CD4-positive, alpha-beta memory T cell (primary cell): ENCODE measurements at regions not wholly inside any gene's neighbourhood (a gene's known extent, or its start where the extent isn't known, plus 50 kb on each side); places are given as distances from the start of the nearest gene placed in this dataset.

Experiments used
- CTCF ChIA-PET: fragments of 350-600 bp; sonication (Branson Sonifier 250); formaldehyde crosslinking; loops from one replicate; lab custom pipeline; 2021; ENCODE audit warnings: inconsistent platforms; ENCODE audit not compliant: partially characterized antibody; lab: Charles Lee
- POLR2A ChIA-PET: fragments of 350-600 bp; sonication (Branson Sonifier 250); formaldehyde crosslinking; loops from one replicate; lab custom pipeline; 2021; ENCODE audit not compliant: partially characterized antibody; lab: Charles Lee
- DNase-seq, 5 donors: peaks; one replicate each; pipeline versions ENCODE4 v3.0.0 to v3.0.0-alpha.2; 2020 to 2022; ENCODE audit warnings: mixed read lengths in 1 of 5
- H3K27ac ChIP-seq: one replicate; pipeline ENCODE4 v1.7.0; 2013; ENCODE audit warnings: low read depth, low read length
- H3K27me3 ChIP-seq: 2 replicates; pipeline ENCODE4 v1.7.0; 2013; ENCODE audit warnings: mild to moderate bottlenecking, low read length, moderate library complexity; ENCODE audit not compliant: insufficient read depth
- H3K36me3 ChIP-seq: 2 replicates; pipeline ENCODE4 v1.7.0; 2013; ENCODE audit warnings: mild to moderate bottlenecking, low read length, moderate library complexity; ENCODE audit not compliant: insufficient read depth
- H3K4me1 ChIP-seq: 2 replicates; pipeline ENCODE4 v1.7.0; 2013; ENCODE audit warnings: mild to moderate bottlenecking, low read length, moderate library complexity; ENCODE audit not compliant: insufficient read depth
- H3K4me3 ChIP-seq, 2 donors: one replicate each; pipeline ENCODE4 v1.7.0; 2013; ENCODE audit warnings: low read length in 2 of 2, mild to moderate bottlenecking in 1 of 2
- H3K9me3 ChIP-seq, 2 donors: one replicate each; pipeline ENCODE4 v1.7.0; 2013; ENCODE audit warnings: low read length in 2 of 2, control low read depth in 1 of 2; ENCODE audit not compliant: control insufficient read depth in 1 of 2
- H3K27ac Mint-ChIP-seq, 7 donors: one replicate each; pipeline ENCODE4 v1.8.0; 2020 to 2021; ENCODE audit warnings: mixed read lengths in 7 of 7, mild to moderate bottlenecking in 6 of 7, inconsistent platforms in 3 of 7, moderate library complexity in 3 of 7
- H3K27me3 Mint-ChIP-seq, 2 donors: one replicate each; pipeline ENCODE4 v1.8.0; 2020 to 2021; ENCODE audit warnings: mixed read lengths in 2 of 2
- H3K36me3 Mint-ChIP-seq, 2 donors: one replicate each; pipeline ENCODE4 v1.8.0; 2020 to 2021; ENCODE audit warnings: mixed read lengths in 2 of 2, inconsistent platforms in 1 of 2, mild to moderate bottlenecking in 1 of 2
- H3K4me1 Mint-ChIP-seq, 4 donors: one replicate each; pipeline ENCODE4 v1.8.0; 2020 to 2021; ENCODE audit warnings: mixed read lengths in 4 of 4, mild to moderate bottlenecking in 1 of 4
- H3K4me3 Mint-ChIP-seq, 8 donors: one replicate each; pipeline ENCODE4 v1.8.0; 2020 to 2021; ENCODE audit warnings: mixed read lengths in 8 of 8, mild to moderate bottlenecking in 7 of 8, moderate library complexity in 6 of 8, inconsistent platforms in 3 of 8
- H3K9me3 Mint-ChIP-seq, 8 donors: one replicate each; pipeline ENCODE4 v1.8.0; 2020 to 2021; ENCODE audit warnings: mixed read lengths in 8 of 8, mild to moderate bottlenecking in 5 of 8, inconsistent platforms in 3 of 8, moderate library complexity in 1 of 8
- intact Hi-C: fragments of 100-400 bp; cut with micrococcal nuclease; formaldehyde crosslinking; loops from one replicate; pipeline ENCODE4 v1.15.1; 2023

- Mint-ChIP-seq H3K36me3 (no peaks in the 10 kb centered on the region), H3K4me3 (peak overlapping the region in 7 of 8 donors; percentile 88 to 94 (median 92)), H3K27me3 (no peaks in the 10 kb centered on the region), H3K9me3 (peaks cover 0 to 9% (median 4%) of the 10 kb centered on the region in 8 donors), H3K4me1 (peaks cover 23 to 37% (median 27%) of the 10 kb centered on the region in 4 donors), H3K27ac (peak overlapping the region; percentile 86 to 95 (median 90))
- no peak for DNase-seq
- H3K4me1 ChIP-seq, result peaks cover 29% of the 10 kb centered on the region
- H3K4me3 ChIP-seq, result peak overlapping the region in 1 of 2 donors; percentile 50
- H3K9me3 ChIP-seq, result no peaks in the 10 kb centered on the region
- ChIA-PET POLR2A (interaction anchor here (1.0 to 2.0 kb wide), 4 partner anchors 35 to 70 kb away, joined by 3 to 11 read pairs (median 4); no protein-coding TSS in a partner anchor), CTCF (interaction anchor here (0.8 kb wide), 1 partner anchor 46 kb away, joined by 3 read pairs; no protein-coding TSS in a partner anchor)
- no peaks in the 10 kb centered on the region for H3K27me3 ChIP-seq
- H3K27ac ChIP-seq, result peak overlapping the region; percentile 72
- no peaks in the 10 kb centered on the region for H3K36me3 ChIP-seq
- intact Hi-C loops, result loop anchor here (2.0 to 5.0 kb wide), 2 partner anchors 48 to 69 kb away; no protein-coding TSS in a partner anchor
Measured at GRCh38 chrX:148380107-148380506, 120.3 kb upstream of the AFF2 start.

GRCh38 chrX:148380650-148381561 lies 119.5 kb upstream of the AFF2 start:
- Mint-ChIP-seq H3K4me1 (peaks cover 23 to 37% (median 27%) of the 10 kb centered on the region in 4 donors), H3K4me3 (peak overlapping the region; percentile 85 to 94 (median 90)), H3K27me3 (no peaks in the 10 kb centered on the region), H3K27ac (peak overlapping the region; percentile 89 to 95 (median 94)), H3K36me3 (no peaks in the 10 kb centered on the region), H3K9me3 (peaks cover 0 to 7% (median 4%) of the 10 kb centered on the region in 8 donors)
- Histone ChIP-seq H3K36me3 (no peaks in the 10 kb centered on the region), H3K4me1 (peaks cover 29% of the 10 kb centered on the region), H3K4me3 (peak overlapping the region; percentile 17 to 50), H3K27me3 (no peaks in the 10 kb centered on the region), H3K9me3 (no peaks in the 10 kb centered on the region), H3K27ac (peak overlapping the region; percentile 72)
- ChIA-PET POLR2A (interaction anchor here (1.0 to 2.0 kb wide), 5 partner anchors 36 to 1160 kb away, joined by 3 to 11 read pairs (median 3); partner anchors contain the start of gene EOLA1), CTCF (interaction anchor here (0.8 to 1.5 kb wide), 2 partner anchors 8 to 47 kb away, joined by 3 to 4 read pairs; no protein-coding TSS in a partner anchor)
- intact Hi-C loops, result loop anchor here (2.0 to 5.0 kb wide), 2 partner anchors 49 to 70 kb away; no protein-coding TSS in a partner anchor
- peak; percentile 32 to 60 (median 46) for DNase-seq

- peak overlapping the region; percentile 89 to 95 (median 94) for H3K27ac Mint-ChIP-seq
- no peaks in the 10 kb centered on the region for H3K36me3 ChIP-seq
- H3K9me3 ChIP-seq, result no peaks in the 10 kb centered on the region
- CTCF ChIA-PET, result interaction anchor here (1.5 kb wide), 1 partner anchor 9 kb away, joined by 4 read pairs; no protein-coding TSS in a partner anchor
- peak overlapping the region; percentile 72 for H3K27ac ChIP-seq
- H3K9me3 Mint-ChIP-seq, result peaks cover 0 to 3% (median 0%) of the 10 kb centered on the region in 8 donors
- peaks cover 29% of the 10 kb centered on the region for H3K4me1 ChIP-seq
- no peaks in the 10 kb centered on the region for H3K27me3 Mint-ChIP-seq
- H3K4me3 ChIP-seq, result peak overlapping the region; percentile 17 to 50
- DNase-seq, result peak in 3 of 5 donors; percentile 1 to 9 (median 7)
- intact Hi-C loops, result loop anchor here (2.0 to 5.0 kb wide), 2 partner anchors 49 to 71 kb away; no protein-coding TSS in a partner anchor
- peaks cover 23 to 37% (median 27%) of the 10 kb centered on the region in 4 donors for H3K4me1 Mint-ChIP-seq
- H3K4me3 Mint-ChIP-seq, result peak overlapping the region; percentile 85 to 94 (median 90)
- H3K27me3 ChIP-seq, result no peaks in the 10 kb centered on the region
- H3K36me3 Mint-ChIP-seq, result no peaks in the 10 kb centered on the region
- POLR2A ChIA-PET, result interaction anchor here (1.2 to 2.0 kb wide), 3 partner anchors 47 to 1159 kb away, joined by 3 to 11 read pairs (median 4); partner anchors contain the start of gene EOLA1
Measured at GRCh38 chrX:148381603-148382002, 118.8 kb upstream of the AFF2 start.

GRCh38 chrX:148382983-148383382 lies 117.4 kb upstream of the AFF2 start:
- peaks cover 23 to 37% (median 27%) of the 10 kb centered on the region in 4 donors for H3K4me1 Mint-ChIP-seq
- no peaks in the 10 kb centered on the region for H3K36me3 Mint-ChIP-seq

GRCh38 chrX:148385471-148385870 lies 114.9 kb upstream of the AFF2 start:
- H3K27ac ChIP-seq, result no peak overlapping the region
- intact Hi-C loops, result no loop called here
- peaks cover 14 to 26% (median 18%) of the 10 kb centered on the region in 4 donors for H3K4me1 Mint-ChIP-seq
- no peak overlapping the region for H3K27ac Mint-ChIP-seq
- no peaks in the 10 kb centered on the region for H3K27me3 ChIP-seq
- no peak overlapping the region for H3K4me3 ChIP-seq
- no peaks in the 10 kb centered on the region for H3K36me3 ChIP-seq
- H3K9me3 Mint-ChIP-seq, result no peaks in the 10 kb centered on the region
- no peak for DNase-seq
- peaks cover 22% of the 10 kb centered on the region for H3K4me1 ChIP-seq
- H3K4me3 Mint-ChIP-seq, result no peak overlapping the region
- H3K36me3 Mint-ChIP-seq, result no peaks in the 10 kb centered on the region
- no peaks in the 10 kb centered on the region for H3K9me3 ChIP-seq
- H3K27me3 Mint-ChIP-seq, result no peaks in the 10 kb centered on the region
- ChIA-PET CTCF (no interaction called here), POLR2A (no interaction called here)

More at GRCh38 chrX:148382983-148383382, 117.4 kb upstream of the AFF2 start:
- Mint-ChIP-seq H3K27me3 (no peaks in the 10 kb centered on the region), H3K4me3 (no peak overlapping the region), H3K27ac (peak overlapping the region in 1 of 7 donors; percentile 30), H3K9me3 (no peaks in the 10 kb centered on the region)
- H3K4me3 ChIP-seq, result no peak overlapping the region
- no peaks in the 10 kb centered on the region for H3K9me3 ChIP-seq
- H3K27me3 ChIP-seq, result no peaks in the 10 kb centered on the region
- peaks cover 29% of the 10 kb centered on the region for H3K4me1 ChIP-seq
- no peaks in the 10 kb centered on the region for H3K36me3 ChIP-seq
- POLR2A ChIA-PET, result interaction anchor here (1.0 kb wide), 1 partner anchor 22 kb away, joined by 3 read pairs; no protein-coding TSS in a partner anchor
- CTCF ChIA-PET, result no interaction called here
- intact Hi-C loops, result loop anchor here (5.0 kb wide), 1 partner anchor 51 kb away; no protein-coding TSS in a partner anchor
- DNase-seq, result no peak
- H3K27ac ChIP-seq, result no peak overlapping the region

GRCh38 chrX:148389629-148390028 lies 110.8 kb upstream of the AFF2 start:
- H3K4me3 Mint-ChIP-seq, result no peak overlapping the region
- no peaks in the 10 kb centered on the region for H3K4me1 Mint-ChIP-seq
- intact Hi-C loops, result no loop called here
- ChIA-PET POLR2A (no interaction called here), CTCF (no interaction called here)
- no peaks in the 10 kb centered on the region for H3K27me3 Mint-ChIP-seq
- Histone ChIP-seq H3K4me1 (no peaks in the 10 kb centered on the region), H3K27ac (no peak overlapping the region), H3K4me3 (no peak overlapping the region), H3K27me3 (no peaks in the 10 kb centered on the region), H3K9me3 (no peaks in the 10 kb centered on the region), H3K36me3 (no peaks in the 10 kb centered on the region)
- no peak overlapping the region for H3K27ac Mint-ChIP-seq
- DNase-seq, result no peak
- peaks cover 0 to 2% (median 0%) of the 10 kb centered on the region in 8 donors for H3K9me3 Mint-ChIP-seq
- no peaks in the 10 kb centered on the region for H3K36me3 Mint-ChIP-seq
